Neuronal stem cell (in vitro differentiated cells): ENCODE measurements at regions not wholly inside any gene's neighbourhood (a gene's known extent, or its start where the extent isn't known, plus 50 kb on each side); places are given as distances from the start of the nearest gene placed in this dataset.

Experiments used
- DNase-seq: peaks from one replicate; pipeline ENCODE4 v3.0.0-alpha.2; 2013; ENCODE audit warnings: low spot score
- H2AFZ ChIP-seq: one replicate; pipeline ENCODE4 v1.6.1; 2013; ENCODE audit warnings: mild to moderate bottlenecking, low read length, inconsistent platforms
- H2AK5ac ChIP-seq: 2 replicates; pipeline ENCODE4 v1.6.1; 2013; ENCODE audit warnings: low read depth, mild to moderate bottlenecking, inconsistent platforms, low read length, moderate library complexity, mixed read lengths
- H2BK120ac ChIP-seq: 2 replicates; pipeline ENCODE4 v1.6.1; 2013; ENCODE audit warnings: low read depth, mild to moderate bottlenecking, inconsistent platforms, low read length, moderate library complexity, mixed read lengths
- H2BK12ac ChIP-seq: one replicate; pipeline ENCODE4 v1.6.1; 2013; ENCODE audit warnings: low read length, inconsistent platforms
- H2BK15ac ChIP-seq: 2 replicates; pipeline ENCODE4 v1.6.1; 2013; ENCODE audit warnings: mild to moderate bottlenecking, low read length, inconsistent platforms, mixed read lengths
- H2BK5ac ChIP-seq: one replicate; pipeline ENCODE4 v1.6.1; 2013; ENCODE audit warnings: inconsistent platforms, mild to moderate bottlenecking, low read length, moderate library complexity
- H3K14ac ChIP-seq: one replicate; pipeline ENCODE4 v1.6.1; 2013; ENCODE audit warnings: low read length, inconsistent platforms
- H3K18ac ChIP-seq: 2 replicates; pipeline ENCODE4 v1.6.1; 2013; ENCODE audit warnings: low read length, inconsistent platforms
- H3K23ac ChIP-seq: 2 replicates; pipeline ENCODE4 v1.6.1; 2013; ENCODE audit warnings: low read depth, mild to moderate bottlenecking, mixed read lengths, low read length, inconsistent platforms; ENCODE audit not compliant: poor library complexity
- H3K27ac ChIP-seq: replicated peaks from 3 replicates; pipeline ENCODE4 v1.5.1; 2013; ENCODE audit warnings: low read length, inconsistent platforms
- H3K27me3 ChIP-seq, 3 experiments: 2 replicates each; pipeline ENCODE4 v1.6.1; 2013; ENCODE audit warnings: low read length in 3 of 3, mild to moderate bottlenecking in 2 of 3, inconsistent platforms in 1 of 3, low read depth in 1 of 3, mixed read lengths in 1 of 3, moderate library complexity in 1 of 3; ENCODE audit not compliant: control insufficient read depth in 3 of 3, insufficient read depth in 3 of 3
- H3K36me3 ChIP-seq, 2 donors: replicated peaks in 1 of 2; 2 replicates each; pipeline ENCODE4 v1.6.1; 2013; ENCODE audit warnings: low read length in 2 of 2; ENCODE audit not compliant: control insufficient read depth in 2 of 2, insufficient read depth in 2 of 2
- H3K4ac ChIP-seq: 2 replicates; pipeline ENCODE4 v1.6.1; 2013; ENCODE audit warnings: inconsistent platforms, mild to moderate bottlenecking, low read length, moderate library complexity
- H3K4me1 ChIP-seq, 2 donors: 1 replicate in 1 of 2; 2 replicates in 1 of 2; pipeline ENCODE4 v1.6.1; 2013; ENCODE audit warnings: low read length in 2 of 2, low read depth in 1 of 2; ENCODE audit not compliant: control insufficient read depth in 2 of 2, insufficient read depth in 1 of 2
- H3K4me2 ChIP-seq: one replicate; pipeline ENCODE4 v1.6.1; 2013; ENCODE audit warnings: mild to moderate bottlenecking, low read length, inconsistent platforms; ENCODE audit not compliant: insufficient read depth, poor library complexity, severe bottlenecking
- H3K4me3 ChIP-seq, 2 donors: 2 replicates each; pipeline ENCODE4 v1.5.1; 2013; ENCODE audit warnings: low read length in 2 of 2, mild to moderate bottlenecking in 2 of 2, inconsistent platforms in 1 of 2, moderate library complexity in 1 of 2
- H3K79me1 ChIP-seq: one replicate; pipeline ENCODE4 v1.6.1; 2013; ENCODE audit warnings: low read depth, mild to moderate bottlenecking, inconsistent platforms, low read length, moderate library complexity
- H3K9ac ChIP-seq: one replicate; pipeline ENCODE4 v1.6.1; 2013; ENCODE audit warnings: mild to moderate bottlenecking, low read depth, low read length, inconsistent platforms; ENCODE audit not compliant: poor library complexity
- H3K9me3 ChIP-seq, 2 donors: replicated peaks in 1 of 2; 2 replicates each; pipeline versions ENCODE3 to v1.6.1; 2013; ENCODE audit warnings: low read length in 2 of 2, mild to moderate bottlenecking in 2 of 2, inconsistent platforms in 1 of 2, low read depth in 1 of 2, mixed read lengths in 1 of 2, moderate library complexity in 1 of 2; ENCODE audit not compliant: control insufficient read depth in 2 of 2, insufficient read depth in 1 of 2
- H4K8ac ChIP-seq: one replicate; pipeline ENCODE4 v1.6.1; 2013; ENCODE audit warnings: low read depth, mild to moderate bottlenecking, inconsistent platforms, low read length, moderate library complexity
- H4K91ac ChIP-seq: one replicate; pipeline ENCODE4 v1.6.1; 2013; ENCODE audit warnings: low read length, low read depth, mild to moderate bottlenecking, inconsistent platforms; ENCODE audit not compliant: poor library complexity
- WGBS, 2 donors: extraction: QIAGEN DNeasy Blood & Tissue Kit; methylation state at CpG; one replicate each; pipeline ENCODE4 v1.1.7; 2013; ENCODE audit warnings: missing lambda C conversion rate in 2 of 2, mixed read lengths in 1 of 2; ENCODE audit not compliant: insufficient read length in 2 of 2, insufficient replicate concordance in 1 of 2; ENCODE audit errors: extremely low coverage in 2 of 2; 5-methylcytosine and 5-hydroxymethylcytosine counted together

GRCh38 chr1:166700696-166701095 is 138.6 kb upstream of the POGK start:
- Histone ChIP-seq H4K91ac (no peak overlapping the region), H3K27me3 (no peaks in the 10 kb centered on the region), H3K36me3 (no peaks in the 10 kb centered on the region), H3K23ac (no peak overlapping the region), H3K4ac (no peak overlapping the region), H2BK12ac (no peak overlapping the region), H3K18ac (no peak overlapping the region), H3K9ac (no peak overlapping the region), H2AK5ac (no peak overlapping the region), H2AFZ (no peak overlapping the region), H3K14ac (no peak overlapping the region), H3K4me3 (no peak overlapping the region), H4K8ac (no peak overlapping the region), H3K4me2 (no peak overlapping the region), H3K4me1 (no peaks in the 10 kb centered on the region), H3K9me3 (no peaks in the 10 kb centered on the region), H2BK15ac (no peak overlapping the region), H3K79me1 (no peaks in the 10 kb centered on the region), H2BK5ac (no peak overlapping the region), H3K27ac (no peak overlapping the region), H2BK120ac (no peak overlapping the region)
- WGBS, 2 donors = no CpG with 5 or more reads among the region's 4 CpGs
- DNase-seq = no peak

DNA sequence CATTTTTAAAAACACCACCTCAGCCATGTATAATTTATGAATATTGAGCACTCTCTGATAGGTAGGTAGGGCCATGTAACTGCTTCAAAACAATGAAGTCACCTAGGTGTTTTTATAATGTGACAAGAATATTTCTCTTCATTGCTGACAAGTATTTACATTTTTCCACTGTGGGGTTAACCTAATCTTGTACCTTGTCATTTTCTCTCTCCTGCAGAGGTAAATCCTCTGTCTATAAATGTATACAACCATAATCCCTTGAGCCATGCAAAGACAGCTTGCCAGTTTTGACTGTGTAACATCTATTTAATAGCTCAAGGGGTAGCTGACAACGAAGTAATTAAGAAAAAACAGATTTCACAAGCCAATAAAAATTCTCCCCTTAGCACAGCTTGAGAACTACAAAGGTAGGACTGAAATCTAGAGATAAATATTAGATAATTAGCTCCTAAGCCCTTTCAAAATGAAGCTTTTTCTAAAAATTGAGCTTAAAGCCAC is 137.6 kb upstream of the POGK start:
- no CpG with 5 or more reads among the region's 1 CpG for WGBS, 2 donors
- DNase-seq = no peak
- H4K8ac ChIP-seq = no peak overlapping the region
- no peak overlapping the region for H3K27ac ChIP-seq
- no peak overlapping the region for H2AFZ ChIP-seq
- H2BK5ac ChIP-seq = no peak overlapping the region
- no peak overlapping the region for H3K4me3 ChIP-seq
- H3K14ac ChIP-seq = no peak overlapping the region
- no peak overlapping the region for H3K4me2 ChIP-seq
- no peaks in the 10 kb centered on the region for H3K36me3 ChIP-seq
- H3K27me3 ChIP-seq = no peaks in the 10 kb centered on the region
- H2AK5ac ChIP-seq = no peak overlapping the region
- no peak overlapping the region for H2BK15ac ChIP-seq
- no peak overlapping the region for H3K9ac ChIP-seq
- H3K18ac ChIP-seq = no peak overlapping the region
- no peak overlapping the region for H4K91ac ChIP-seq
- no peak overlapping the region for H2BK12ac ChIP-seq
- no peaks in the 10 kb centered on the region for H3K79me1 ChIP-seq
- H3K4me1 ChIP-seq = no peaks in the 10 kb centered on the region
- H2BK120ac ChIP-seq = no peak overlapping the region
- H3K23ac ChIP-seq = no peak overlapping the region
- no peaks in the 10 kb centered on the region for H3K9me3 ChIP-seq
- no peak overlapping the region for H3K4ac ChIP-seq

DNA sequence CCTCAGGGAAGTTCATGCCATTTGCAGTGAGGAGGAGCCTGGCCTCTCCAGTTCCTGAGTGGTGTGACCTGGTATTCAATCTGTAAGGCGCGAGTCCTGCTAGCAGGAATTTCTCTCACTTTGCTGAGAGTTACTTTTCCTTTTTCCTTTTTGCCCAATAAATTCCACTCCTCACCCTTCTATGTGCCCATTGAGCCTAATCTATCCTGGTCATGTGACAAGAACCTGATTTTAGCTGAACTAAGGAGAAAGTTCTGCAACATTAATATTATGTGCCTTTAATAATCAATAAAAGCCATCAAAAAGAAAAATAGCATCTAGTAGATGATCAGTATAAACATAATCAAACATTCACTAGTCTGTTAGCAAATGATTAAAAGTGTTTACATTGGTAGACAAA is 136.1 kb upstream of the POGK start:
- H3K9ac ChIP-seq = no peak overlapping the region
- no CpG with 5 or more reads among the region's 2 CpGs for WGBS, 2 donors
- H2BK5ac ChIP-seq = no peak overlapping the region
- H3K27me3 ChIP-seq = no peaks in the 10 kb centered on the region
- H3K79me1 ChIP-seq = no peaks in the 10 kb centered on the region
- no peak overlapping the region for H3K4me3 ChIP-seq
- no peak overlapping the region for H3K4ac ChIP-seq
- H2AK5ac ChIP-seq = no peak overlapping the region
- H3K4me2 ChIP-seq = no peak overlapping the region
- no peak overlapping the region for H3K14ac ChIP-seq
- H3K9me3 ChIP-seq = no peaks in the 10 kb centered on the region
- H4K91ac ChIP-seq = no peak overlapping the region
- H2BK12ac ChIP-seq = no peak overlapping the region
- H3K18ac ChIP-seq = no peak overlapping the region
- no peak overlapping the region for H4K8ac ChIP-seq
- no peaks in the 10 kb centered on the region for H3K4me1 ChIP-seq
- no peak overlapping the region for H2BK120ac ChIP-seq
- H3K36me3 ChIP-seq = no peaks in the 10 kb centered on the region
- no peak overlapping the region for H2AFZ ChIP-seq
- no peak for DNase-seq
- H2BK15ac ChIP-seq = no peak overlapping the region
- no peak overlapping the region for H3K27ac ChIP-seq
- no peak overlapping the region for H3K23ac ChIP-seq

GRCh38 chr1:166703726-166704462 is 135.4 kb upstream of the POGK start:
- Histone ChIP-seq H3K27ac (no peak overlapping the region), H2BK5ac (no peak overlapping the region), H2BK15ac (no peak overlapping the region), H3K14ac (no peak overlapping the region), H3K23ac (no peak overlapping the region), H2BK12ac (no peak overlapping the region), H2BK120ac (no peak overlapping the region), H3K4me3 (no peak overlapping the region), H2AK5ac (no peak overlapping the region), H3K4ac (no peak overlapping the region), H4K8ac (no peak overlapping the region), H2AFZ (no peak overlapping the region), H3K36me3 (no peaks in the 10 kb centered on the region), H3K79me1 (no peaks in the 10 kb centered on the region), H3K4me1 (no peaks in the 10 kb centered on the region), H3K9me3 (no peaks in the 10 kb centered on the region), H3K27me3 (no peaks in the 10 kb centered on the region), H4K91ac (no peak overlapping the region), H3K4me2 (no peak overlapping the region), H3K9ac (no peak overlapping the region), H3K18ac (no peak overlapping the region)
- no CpG with 5 or more reads among the region's 4 CpGs for WGBS, 2 donors
- DNase-seq = no peak
